ENCODE measurements at regions not wholly inside any gene's neighbourhood (a gene's known extent, or its start where the extent isn't known, plus 50 kb on each side); places are given as distances from the start of the nearest gene placed in this dataset.

DNA sequence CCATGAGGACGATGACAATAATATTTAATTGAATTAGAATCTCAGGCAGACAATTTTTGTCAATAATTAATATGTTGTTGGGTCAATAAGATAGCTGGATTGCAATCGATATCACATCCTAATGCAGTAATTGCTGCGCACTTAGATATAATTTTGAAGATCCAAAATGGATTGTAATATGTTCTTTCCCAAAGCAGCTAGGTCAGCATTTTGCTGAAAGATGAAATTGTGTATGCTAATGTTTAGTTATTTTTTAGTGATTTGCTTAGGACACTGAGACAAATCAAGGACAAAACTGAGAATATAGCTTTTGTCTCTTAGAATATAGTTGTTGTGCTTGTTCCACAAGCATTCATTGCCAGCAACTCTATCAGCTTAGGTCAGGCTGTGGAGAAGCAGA is 389.9 kb downstream of the MTRR start:
- TF ChIP-seq, protein P1, sequence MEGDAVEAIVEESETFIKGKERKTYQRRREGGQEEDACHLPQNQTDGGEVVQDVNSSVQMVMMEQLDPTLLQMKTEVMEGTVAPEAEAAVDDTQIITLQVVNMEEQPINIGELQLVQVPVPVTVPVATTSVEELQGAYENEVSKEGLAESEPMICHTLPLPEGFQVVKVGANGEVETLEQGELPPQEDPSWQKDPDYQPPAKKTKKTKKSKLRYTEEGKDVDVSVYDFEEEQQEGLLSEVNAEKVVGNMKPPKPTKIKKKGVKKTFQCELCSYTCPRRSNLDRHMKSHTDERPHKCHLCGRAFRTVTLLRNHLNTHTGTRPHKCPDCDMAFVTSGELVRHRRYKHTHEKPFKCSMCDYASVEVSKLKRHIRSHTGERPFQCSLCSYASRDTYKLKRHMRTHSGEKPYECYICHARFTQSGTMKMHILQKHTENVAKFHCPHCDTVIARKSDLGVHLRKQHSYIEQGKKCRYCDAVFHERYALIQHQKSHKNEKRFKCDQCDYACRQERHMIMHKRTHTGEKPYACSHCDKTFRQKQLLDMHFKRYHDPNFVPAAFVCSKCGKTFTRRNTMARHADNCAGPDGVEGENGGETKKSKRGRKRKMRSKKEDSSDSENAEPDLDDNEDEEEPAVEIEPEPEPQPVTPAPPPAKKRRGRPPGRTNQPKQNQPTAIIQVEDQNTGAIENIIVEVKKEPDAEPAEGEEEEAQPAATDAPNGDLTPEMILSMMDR (IDR thresholded peaks at IDR 0.05), result no peak
- H3K27me3 Mint-ChIP-seq (ENCODE audit: low read depth in 2 of 2), result no peaks in the 10 kb centered on the region
- H3K4me1 ChIP-seq (ENCODE audit: control insufficient read depth, insufficient read depth, low read length), result no peaks in the 10 kb centered on the region
- WGBS (ENCODE audit: insufficient coverage), result 92% methylated on average over 3 of the region's 3 CpGs
- DNase-seq, result no peak
- H3K27me3 ChIP-seq (ENCODE audit: control insufficient read depth, insufficient read depth, low read length), result no peaks in the 10 kb centered on the region
- H3K36me3 Mint-ChIP-seq, result no peaks in the 10 kb centered on the region
- intact Hi-C loops (cut with micrococcal nuclease), result no loop called here
- no peak overlapping the region for H3K27ac Mint-ChIP-seq
- no peak for ATAC-seq
- H3K27ac ChIP-seq (ENCODE audit: low read length), result no peak overlapping the region
- peaks cover 3 to 11% of the 10 kb centered on the region in 2 donors for H3K9me3 Mint-ChIP-seq
- no peak overlapping the region for H3K4me3 Mint-ChIP-seq
- no peaks in the 10 kb centered on the region for H3K4me1 Mint-ChIP-seq
- H3K36me3 ChIP-seq (ENCODE audit: control insufficient read depth, insufficient read depth, low read length), result no peaks in the 10 kb centered on the region
- no peaks in the 10 kb centered on the region for H3K9me3 ChIP-seq (ENCODE audit: control insufficient read depth, insufficient read depth, low read length)
- H3K4me3 ChIP-seq (ENCODE audit: low read length), result no peak overlapping the region

DNA sequence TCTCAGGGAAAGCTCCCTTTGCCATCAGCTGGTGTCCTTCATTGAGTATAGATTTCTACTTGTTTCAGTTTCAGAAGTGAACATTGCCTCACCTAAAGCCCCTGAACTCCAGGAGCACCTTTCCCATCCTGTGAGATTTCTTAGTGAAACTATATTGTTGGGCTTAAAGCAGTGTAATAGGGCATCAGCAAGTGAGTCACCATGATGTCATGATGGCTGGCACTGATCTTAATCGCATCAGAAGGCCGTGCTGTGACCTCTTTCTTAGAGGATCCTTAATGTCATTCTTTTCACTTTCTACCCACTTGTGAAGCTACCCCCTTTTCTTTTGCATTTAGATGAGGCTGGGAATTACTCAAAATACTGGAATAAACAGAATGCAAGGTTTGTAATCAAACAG is 401.3 kb downstream of the MTRR start:
- H3K27ac Mint-ChIP-seq, result no peak overlapping the region
- H3K27ac ChIP-seq (ENCODE audit: low read length), result no peak overlapping the region
- H3K9me3 Mint-ChIP-seq, result peaks cover 12% of the 10 kb centered on the region in 2 donors
- H3K27me3 ChIP-seq (ENCODE audit: control insufficient read depth, insufficient read depth, low read length), result no peaks in the 10 kb centered on the region
- TF ChIP-seq, protein P1 (IDR thresholded peaks at IDR 0.05), result no peak
- no peak overlapping the region for H3K4me3 ChIP-seq (ENCODE audit: low read length)
- H3K36me3 Mint-ChIP-seq, result no peaks in the 10 kb centered on the region
- H3K4me1 Mint-ChIP-seq, result no peaks in the 10 kb centered on the region
- 70% methylated on average over 2 of the region's 2 CpGs for WGBS (ENCODE audit: insufficient coverage)
- H3K9me3 ChIP-seq (ENCODE audit: control insufficient read depth, insufficient read depth, low read length), result peaks cover 9% of the 10 kb centered on the region
- DNase-seq (no peak), ATAC-seq (no peak)
- no peaks in the 10 kb centered on the region for H3K4me1 ChIP-seq (ENCODE audit: control insufficient read depth, insufficient read depth, low read length)
- intact Hi-C loops (cut with micrococcal nuclease), result no loop called here
- no peaks in the 10 kb centered on the region for H3K27me3 Mint-ChIP-seq (ENCODE audit: low read depth in 2 of 2)
- H3K4me3 Mint-ChIP-seq, result no peak overlapping the region
- H3K36me3 ChIP-seq (ENCODE audit: control insufficient read depth, insufficient read depth, low read length), result no peaks in the 10 kb centered on the region

DNA sequence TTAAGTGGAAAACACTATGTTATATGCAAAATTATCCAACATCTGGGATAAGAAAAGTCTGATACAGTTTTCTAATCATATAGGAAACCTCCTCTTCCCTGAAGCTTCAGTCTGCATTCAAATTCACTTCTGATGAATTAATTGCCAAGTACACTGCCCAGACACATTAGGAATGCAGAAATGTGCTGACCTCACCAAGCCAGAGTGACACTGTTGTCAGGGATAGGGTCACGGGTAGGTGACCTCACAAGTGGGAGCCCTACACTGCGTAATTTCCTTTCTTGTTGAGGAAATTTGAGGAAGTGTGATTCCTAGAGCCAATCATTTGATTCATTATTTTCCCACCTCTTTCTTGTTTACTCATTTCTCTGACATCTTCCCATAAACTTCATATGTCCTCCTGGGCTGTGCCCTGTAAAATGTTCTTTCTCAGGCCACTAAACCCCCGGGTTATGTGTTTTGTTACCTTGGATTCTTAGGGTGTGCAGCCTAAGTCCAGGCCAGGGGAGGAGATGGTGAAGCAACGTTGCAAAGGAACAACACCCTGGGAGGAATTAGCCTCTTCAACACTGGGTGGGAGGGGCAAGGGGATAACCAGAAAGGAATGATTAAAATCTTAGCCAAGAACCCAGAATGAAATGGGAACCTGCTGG is 411.9 kb downstream of the MTRR start:
- H3K4me1 ChIP-seq (ENCODE audit: control insufficient read depth, insufficient read depth, low read length), result no peaks in the 10 kb centered on the region
- H3K4me3 ChIP-seq (ENCODE audit: low read length), result no peak overlapping the region
- ATAC-seq, result no peak
- TF ChIP-seq, protein P1 (IDR thresholded peaks at IDR 0.05), result no peak
- H3K27ac ChIP-seq (ENCODE audit: low read length), result no peak overlapping the region
- no peaks in the 10 kb centered on the region for H3K36me3 ChIP-seq (ENCODE audit: control insufficient read depth, insufficient read depth, low read length)
- intact Hi-C loops (cut with micrococcal nuclease), result no loop called here
- Mint-ChIP-seq H3K36me3 (peaks cover 8% of the 10 kb centered on the region), H3K4me1 (no peaks in the 10 kb centered on the region), H3K9me3 (peaks cover 13 to 15% of the 10 kb centered on the region in 2 donors), H3K27ac (no peak overlapping the region), H3K27me3 (ENCODE audit: low read depth in 2 of 2) (no peaks in the 10 kb centered on the region), H3K4me3 (no peak overlapping the region)
- WGBS (ENCODE audit: insufficient coverage), result 69% methylated on average over 4 of the region's 4 CpGs
- no peak for DNase-seq
- H3K27me3 ChIP-seq (ENCODE audit: control insufficient read depth, insufficient read depth, low read length), result no peaks in the 10 kb centered on the region
- no peaks in the 10 kb centered on the region for H3K9me3 ChIP-seq (ENCODE audit: control insufficient read depth, insufficient read depth, low read length)

DNA sequence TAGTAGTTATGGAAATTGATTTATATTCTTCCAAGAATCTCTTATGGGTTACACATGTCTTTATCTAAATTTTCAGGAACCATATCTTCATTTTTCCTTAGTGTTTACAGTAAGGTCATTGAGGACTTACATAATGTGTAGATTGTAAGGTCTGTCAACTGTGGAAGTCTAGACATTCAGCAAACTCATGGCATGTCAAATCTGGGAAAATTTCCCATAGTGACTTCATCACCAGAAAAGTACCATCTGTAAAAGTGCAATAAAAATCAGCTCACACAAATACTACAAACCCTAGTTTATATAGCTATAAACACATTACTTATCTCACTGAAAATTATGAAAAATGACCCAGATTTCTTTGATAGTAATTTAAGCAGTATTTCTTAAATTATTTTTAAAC is 419.4 kb downstream of the MTRR start:
- ATAC-seq (no peak), DNase-seq (no peak)
- H3K9me3 Mint-ChIP-seq, result peaks cover 4 to 14% of the 10 kb centered on the region in 2 donors
- intact Hi-C loops (cut with micrococcal nuclease), result no loop called here
- H3K4me1 Mint-ChIP-seq, result no peaks in the 10 kb centered on the region
- no peaks in the 10 kb centered on the region for H3K27me3 ChIP-seq (ENCODE audit: control insufficient read depth, insufficient read depth, low read length)
- H3K4me3 ChIP-seq (ENCODE audit: low read length), result no peak overlapping the region
- peaks cover 6% of the 10 kb centered on the region for H3K36me3 Mint-ChIP-seq
- no peaks in the 10 kb centered on the region for H3K27me3 Mint-ChIP-seq (ENCODE audit: low read depth in 2 of 2)
- H3K4me1 ChIP-seq (ENCODE audit: control insufficient read depth, insufficient read depth, low read length), result no peaks in the 10 kb centered on the region
- peaks cover 3% of the 10 kb centered on the region for H3K9me3 ChIP-seq (ENCODE audit: control insufficient read depth, insufficient read depth, low read length)
- no peak overlapping the region for H3K4me3 Mint-ChIP-seq
- TF ChIP-seq, protein P1 (IDR thresholded peaks at IDR 0.05), result no peak
- H3K27ac Mint-ChIP-seq, result no peak overlapping the region
- no peaks in the 10 kb centered on the region for H3K36me3 ChIP-seq (ENCODE audit: control insufficient read depth, insufficient read depth, low read length)
- no peak overlapping the region for H3K27ac ChIP-seq (ENCODE audit: low read length)

Measured in natural killer cell (primary cell).